MM.1S (cell line): ENCODE measurements at regions not wholly inside any gene's neighbourhood (a gene's known extent, or its start where the extent isn't known, plus 50 kb on each side); places are given as distances from the start of the nearest gene placed in this dataset.

Experiments used
- EZH2 ChIP-seq: fragments of 300-600 bp; sonication (generic); optimal IDR thresholded peaks from 2 replicates; pipeline ENCODE3; 2017; ENCODE audit warnings: low read depth, mild to moderate bottlenecking, antibody characterized with exemption, low read length, mixed read lengths
- EZH2phosphoT487 ChIP-seq: fragments of 300-600 bp; sonication (generic); IDR thresholded peaks from 2 replicates; pipeline ENCODE4 v1.6.1; 2018; ENCODE audit warnings: antibody characterized with exemption, low read length
- TF ChIP-seq, protein P1 (sequence below): fragments of 300-600 bp; sonication (generic); IDR thresholded peaks from 2 replicates; pipeline ENCODE4 v1.5.1; 2016; ENCODE audit warnings: antibody characterized with exemption, low read length, mixed read lengths

DNA sequence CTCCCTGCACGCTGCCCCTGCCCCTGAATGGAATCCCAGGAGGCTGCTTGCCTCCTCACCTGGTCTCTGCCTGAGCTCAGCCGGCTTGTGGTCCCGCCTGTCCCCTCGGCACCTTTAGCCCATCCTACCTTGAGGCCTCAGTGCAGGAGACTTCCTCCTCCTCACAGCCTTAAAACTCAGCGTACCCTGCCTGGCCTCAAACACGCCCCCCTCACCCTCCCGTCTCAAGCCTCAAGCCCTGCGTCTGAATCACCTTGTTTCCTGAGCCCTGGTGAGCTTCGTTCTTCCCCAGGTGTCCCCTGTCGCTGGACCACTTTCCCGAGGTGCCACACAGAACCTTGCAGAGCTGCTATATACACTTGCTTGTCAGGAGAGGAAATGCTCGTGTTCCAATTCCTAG is 110.2 kb upstream of the SPIN1 start:
- TF ChIP-seq EZH2 (no peak), EZH2phosphoT487 (no peak)
- TF ChIP-seq, protein P1, sequence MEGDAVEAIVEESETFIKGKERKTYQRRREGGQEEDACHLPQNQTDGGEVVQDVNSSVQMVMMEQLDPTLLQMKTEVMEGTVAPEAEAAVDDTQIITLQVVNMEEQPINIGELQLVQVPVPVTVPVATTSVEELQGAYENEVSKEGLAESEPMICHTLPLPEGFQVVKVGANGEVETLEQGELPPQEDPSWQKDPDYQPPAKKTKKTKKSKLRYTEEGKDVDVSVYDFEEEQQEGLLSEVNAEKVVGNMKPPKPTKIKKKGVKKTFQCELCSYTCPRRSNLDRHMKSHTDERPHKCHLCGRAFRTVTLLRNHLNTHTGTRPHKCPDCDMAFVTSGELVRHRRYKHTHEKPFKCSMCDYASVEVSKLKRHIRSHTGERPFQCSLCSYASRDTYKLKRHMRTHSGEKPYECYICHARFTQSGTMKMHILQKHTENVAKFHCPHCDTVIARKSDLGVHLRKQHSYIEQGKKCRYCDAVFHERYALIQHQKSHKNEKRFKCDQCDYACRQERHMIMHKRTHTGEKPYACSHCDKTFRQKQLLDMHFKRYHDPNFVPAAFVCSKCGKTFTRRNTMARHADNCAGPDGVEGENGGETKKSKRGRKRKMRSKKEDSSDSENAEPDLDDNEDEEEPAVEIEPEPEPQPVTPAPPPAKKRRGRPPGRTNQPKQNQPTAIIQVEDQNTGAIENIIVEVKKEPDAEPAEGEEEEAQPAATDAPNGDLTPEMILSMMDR, result no peak
